ENCODE measurements at regions not wholly inside any gene's neighbourhood (a gene's known extent, or its start where the extent isn't known, plus 50 kb on each side); places are given as distances from the start of the nearest gene placed in this dataset.

GRCh38 chr7:94748376-94748775 is 92.4 kb upstream of the SGCE start:
- no peak for TF ChIP-seq SIN3A (IDR thresholded peaks at IDR 0.05; ENCODE audit: borderline replicate concordance, insufficient read depth, low read length)
- no peak for TF ChIP-seq FOXP2 (optimal IDR thresholded peaks at IDR 0.05; ENCODE audit: borderline replicate concordance, extremely low read depth, extremely low read length, insufficient read depth)
- TF ChIP-seq TAF1 (IDR thresholded peaks at IDR 0.05; ENCODE audit: borderline replicate concordance, insufficient read depth, low read length) = no peak
- TF ChIP-seq, protein P1, sequence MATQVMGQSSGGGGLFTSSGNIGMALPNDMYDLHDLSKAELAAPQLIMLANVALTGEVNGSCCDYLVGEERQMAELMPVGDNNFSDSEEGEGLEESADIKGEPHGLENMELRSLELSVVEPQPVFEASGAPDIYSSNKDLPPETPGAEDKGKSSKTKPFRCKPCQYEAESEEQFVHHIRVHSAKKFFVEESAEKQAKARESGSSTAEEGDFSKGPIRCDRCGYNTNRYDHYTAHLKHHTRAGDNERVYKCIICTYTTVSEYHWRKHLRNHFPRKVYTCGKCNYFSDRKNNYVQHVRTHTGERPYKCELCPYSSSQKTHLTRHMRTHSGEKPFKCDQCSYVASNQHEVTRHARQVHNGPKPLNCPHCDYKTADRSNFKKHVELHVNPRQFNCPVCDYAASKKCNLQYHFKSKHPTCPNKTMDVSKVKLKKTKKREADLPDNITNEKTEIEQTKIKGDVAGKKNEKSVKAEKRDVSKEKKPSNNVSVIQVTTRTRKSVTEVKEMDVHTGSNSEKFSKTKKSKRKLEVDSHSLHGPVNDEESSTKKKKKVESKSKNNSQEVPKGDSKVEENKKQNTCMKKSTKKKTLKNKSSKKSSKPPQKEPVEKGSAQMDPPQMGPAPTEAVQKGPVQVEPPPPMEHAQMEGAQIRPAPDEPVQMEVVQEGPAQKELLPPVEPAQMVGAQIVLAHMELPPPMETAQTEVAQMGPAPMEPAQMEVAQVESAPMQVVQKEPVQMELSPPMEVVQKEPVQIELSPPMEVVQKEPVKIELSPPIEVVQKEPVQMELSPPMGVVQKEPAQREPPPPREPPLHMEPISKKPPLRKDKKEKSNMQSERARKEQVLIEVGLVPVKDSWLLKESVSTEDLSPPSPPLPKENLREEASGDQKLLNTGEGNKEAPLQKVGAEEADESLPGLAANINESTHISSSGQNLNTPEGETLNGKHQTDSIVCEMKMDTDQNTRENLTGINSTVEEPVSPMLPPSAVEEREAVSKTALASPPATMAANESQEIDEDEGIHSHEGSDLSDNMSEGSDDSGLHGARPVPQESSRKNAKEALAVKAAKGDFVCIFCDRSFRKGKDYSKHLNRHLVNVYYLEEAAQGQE (IDR thresholded peaks at IDR 0.05; ENCODE audit: insufficient read depth in 1 of 2, low read depth in 2 of 2, low read length in 2 of 2) = no peak
- no peak for TF ChIP-seq POLR2AphosphoS5 (IDR thresholded peaks at IDR 0.05; ENCODE audit: low read depth, low read length)

DNA sequence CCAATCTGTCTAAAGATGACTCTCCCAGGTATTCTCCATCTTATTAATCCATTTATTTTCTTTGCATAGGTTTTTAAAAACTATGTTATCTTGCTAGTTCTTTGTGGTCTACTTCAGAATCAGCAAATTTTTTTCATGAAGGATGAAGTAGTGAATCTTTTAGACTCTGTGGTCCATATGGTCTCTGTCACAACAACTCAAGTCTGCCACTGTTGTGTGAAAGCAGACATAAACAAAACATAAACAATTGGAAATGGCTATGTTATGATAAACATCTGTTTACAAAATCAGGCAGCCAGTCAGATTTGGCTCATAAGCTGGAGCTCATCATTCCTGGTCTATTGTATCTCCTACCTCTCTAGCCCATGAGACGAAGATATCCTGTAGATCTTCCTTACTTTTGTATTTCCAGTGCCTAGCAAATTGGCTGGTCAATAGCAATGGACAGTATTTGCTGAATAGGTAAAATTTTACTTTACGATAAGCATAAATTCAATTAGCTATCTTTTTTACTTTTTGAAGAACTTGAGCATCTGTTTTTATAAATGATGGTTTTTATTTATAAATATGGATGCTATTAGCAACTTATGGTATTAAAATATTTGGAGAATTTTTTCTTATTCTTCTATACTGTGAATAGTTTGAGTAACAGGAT is 104.6 kb upstream of the SGCE start:
- TF ChIP-seq FOXP2 (optimal IDR thresholded peaks at IDR 0.05; ENCODE audit: borderline replicate concordance, extremely low read depth, extremely low read length, insufficient read depth) = no peak
- TF ChIP-seq POLR2AphosphoS5 (IDR thresholded peaks at IDR 0.05; ENCODE audit: low read depth, low read length) = no peak
- TF ChIP-seq SIN3A (IDR thresholded peaks at IDR 0.05; ENCODE audit: borderline replicate concordance, insufficient read depth, low read length) = no peak
- TF ChIP-seq TAF1 (IDR thresholded peaks at IDR 0.05; ENCODE audit: borderline replicate concordance, insufficient read depth, low read length) = no peak
- TF ChIP-seq, protein P1 (IDR thresholded peaks at IDR 0.05; ENCODE audit: insufficient read depth in 1 of 2, low read depth in 2 of 2, low read length in 2 of 2) = no peak

GRCh38 chr7:94761451-94761850 is 105.5 kb upstream of the SGCE start:
- no peak for TF ChIP-seq TAF1 (IDR thresholded peaks at IDR 0.05; ENCODE audit: borderline replicate concordance, insufficient read depth, low read length)
- TF ChIP-seq, protein P1 (IDR thresholded peaks at IDR 0.05; ENCODE audit: insufficient read depth in 1 of 2, low read depth in 2 of 2, low read length in 2 of 2) = no peak
- no peak for TF ChIP-seq SIN3A (IDR thresholded peaks at IDR 0.05; ENCODE audit: borderline replicate concordance, insufficient read depth, low read length)
- TF ChIP-seq FOXP2 (optimal IDR thresholded peaks at IDR 0.05; ENCODE audit: borderline replicate concordance, extremely low read depth, extremely low read length, insufficient read depth) = no peak
- no peak for TF ChIP-seq POLR2AphosphoS5 (IDR thresholded peaks at IDR 0.05; ENCODE audit: low read depth, low read length)

- TF ChIP-seq, protein P1 (IDR thresholded peaks at IDR 0.05; ENCODE audit: insufficient read depth in 1 of 2, low read depth in 2 of 2, low read length in 2 of 2) = no peak
- no peak for TF ChIP-seq TAF1 (IDR thresholded peaks at IDR 0.05; ENCODE audit: borderline replicate concordance, insufficient read depth, low read length)
- peak; percentile 37; the same call in 1 of the 2 replicates for TF ChIP-seq POLR2AphosphoS5 (IDR thresholded peaks at IDR 0.05; ENCODE audit: low read depth, low read length)
- TF ChIP-seq SIN3A (IDR thresholded peaks at IDR 0.05; ENCODE audit: borderline replicate concordance, insufficient read depth, low read length) = no peak
- TF ChIP-seq FOXP2 (optimal IDR thresholded peaks at IDR 0.05; ENCODE audit: borderline replicate concordance, extremely low read depth, extremely low read length, insufficient read depth) = no peak
Measured at GRCh38 chr7:94763268-94763667, 107.3 kb upstream of the SGCE start.
